NCI-H1436 (cell line): ENCODE measurements at regions not wholly inside any gene's neighbourhood (a gene's known extent, or its start where the extent isn't known, plus 50 kb on each side); places are given as distances from the start of the nearest gene placed in this dataset.

Experiments used
- DNase-seq: peaks from one replicate; lab custom pipeline; 2025; lab: John Stamatoyannopoulos, UW

DNA sequence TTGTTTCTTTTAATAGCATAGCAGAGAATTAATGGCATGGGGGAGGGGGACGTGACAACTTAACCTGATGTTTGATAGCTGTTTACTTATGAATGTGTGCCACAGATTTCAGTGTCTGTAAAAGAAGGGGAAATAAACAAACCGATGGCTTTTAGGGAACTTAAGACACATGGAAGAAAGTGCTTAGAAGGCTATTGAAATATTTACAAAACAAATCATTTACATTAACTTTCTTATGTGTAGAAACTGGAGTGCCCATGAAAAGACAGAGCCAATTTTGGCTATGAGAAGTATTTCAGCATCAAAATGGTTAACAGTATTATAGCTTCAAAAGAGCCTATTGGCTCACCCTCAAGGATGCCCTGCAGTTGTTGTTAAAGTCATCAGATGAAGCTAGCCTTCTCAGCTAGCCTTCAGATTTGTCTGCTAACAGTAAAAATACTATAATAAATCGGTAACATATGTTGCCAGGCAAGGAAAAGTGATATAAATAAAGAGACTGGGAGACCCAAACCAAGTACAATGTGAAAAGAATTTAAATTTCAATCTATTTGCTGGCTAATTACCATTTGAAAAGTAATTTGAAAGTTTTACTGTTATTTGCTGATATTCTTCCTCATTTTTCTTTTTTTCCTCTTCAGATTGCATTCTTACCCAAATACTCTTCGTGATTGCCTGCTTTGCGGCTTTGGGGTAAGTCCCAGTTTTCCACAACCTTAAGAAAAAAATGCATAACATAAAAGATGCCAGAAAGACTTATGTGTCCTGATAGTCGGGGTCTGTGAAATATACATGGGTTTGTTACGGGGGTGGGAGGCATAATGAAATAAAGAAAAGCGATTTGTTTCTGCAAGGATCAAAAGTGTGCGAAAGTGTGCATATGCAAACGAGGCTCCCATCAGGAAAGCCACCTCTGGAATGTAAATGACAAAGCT is 256.4 kb downstream of the MEIS1 start:
- no peak for DNase-seq

- DNase-seq, result no peak
Observed at GRCh38 chr2:66692521-66693054, 257.7 kb downstream of the MEIS1 start.

DNA sequence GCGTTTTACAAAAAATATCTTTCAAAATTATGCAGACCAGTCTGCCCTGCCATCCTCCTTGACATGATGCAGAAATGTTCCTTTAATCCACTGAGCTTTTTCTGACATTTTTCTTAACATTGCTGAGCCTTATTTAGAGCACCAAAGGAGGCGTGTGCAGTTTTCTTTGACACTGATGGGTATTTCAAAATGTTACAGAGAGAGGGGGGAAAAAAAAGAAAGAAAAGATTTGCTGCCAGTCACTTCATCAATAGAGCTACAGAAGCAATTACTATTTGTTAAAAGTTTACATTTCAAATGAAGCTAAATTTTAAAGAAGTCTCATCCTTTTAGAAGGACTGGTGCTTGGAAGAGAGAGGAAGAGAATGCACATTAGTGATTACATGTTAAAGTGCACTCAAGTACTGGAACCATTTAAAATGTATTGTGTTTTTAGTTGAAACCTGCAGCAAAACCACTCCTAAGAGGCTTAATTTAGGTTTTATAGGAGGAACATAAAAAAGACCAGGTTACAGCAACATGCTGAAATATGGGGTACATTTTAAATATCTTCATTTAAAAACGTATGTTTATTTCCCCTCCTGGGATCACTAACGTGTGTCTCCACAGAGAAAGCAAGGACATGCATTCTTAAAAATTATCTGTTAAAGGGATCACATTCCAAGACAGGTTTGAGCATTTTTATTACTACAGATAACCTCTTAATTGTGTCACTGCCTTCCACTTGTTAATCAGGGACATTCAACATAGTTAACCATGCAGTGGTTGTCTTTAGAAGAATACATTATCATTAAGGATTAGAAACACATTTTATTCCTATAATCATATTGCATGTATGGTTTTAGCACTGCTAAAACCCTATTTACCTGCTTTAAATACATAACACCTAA is 258.4 kb downstream of the MEIS1 start:
- DNase-seq, result no peak

- DNase-seq, result no peak
Observed at GRCh38 chr2:66694087-66694860, 259.3 kb downstream of the MEIS1 start.

- DNase-seq, result no peak
Observed at GRCh38 chr2:66695226-66695735, 260.4 kb downstream of the MEIS1 start.

GRCh38 chr2:66696374-66696773 is 261.4 kb downstream of the MEIS1 start:
- no peak for DNase-seq

DNA sequence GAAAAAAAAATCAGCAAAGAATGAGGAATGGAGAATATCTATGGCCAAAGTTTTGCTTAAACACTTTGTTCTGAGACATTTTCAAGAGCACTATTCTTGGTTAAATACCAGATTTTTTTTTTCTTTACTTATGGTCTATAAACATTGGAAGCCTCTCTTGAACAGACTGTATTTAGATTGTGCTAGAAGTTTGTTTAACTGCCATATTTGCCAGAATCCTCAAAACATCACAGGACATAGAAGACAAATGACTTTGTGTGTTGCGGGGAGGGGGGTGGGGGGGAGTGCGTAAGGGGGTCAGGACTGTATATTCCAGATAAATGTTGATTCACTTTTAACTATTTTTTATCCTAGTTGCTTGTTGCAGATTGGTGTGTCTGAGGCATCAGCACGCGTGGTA is 262.0 kb downstream of the MEIS1 start:
- DNase-seq, result no peak

DNA sequence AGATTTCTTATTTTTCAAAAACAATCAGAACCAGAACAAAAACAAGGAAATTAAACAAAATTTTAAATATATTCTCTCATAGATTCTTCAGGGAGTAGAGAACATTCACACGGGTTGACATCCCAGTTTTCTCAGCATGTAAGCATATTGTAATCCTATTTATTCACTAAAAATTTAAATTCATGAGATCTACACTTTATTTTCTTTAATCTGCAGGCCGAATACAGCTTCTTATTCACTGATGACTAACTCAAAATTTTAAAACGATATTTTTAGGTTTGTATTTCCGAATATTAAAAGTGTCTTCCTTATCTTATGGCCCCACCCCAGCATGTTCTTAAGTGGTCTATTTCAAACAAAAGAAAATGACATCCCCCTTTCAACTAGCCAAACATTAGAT is 262.4 kb downstream of the MEIS1 start:
- no peak for DNase-seq

GRCh38 chr2:66698091-66698490 is 263.2 kb downstream of the MEIS1 start:
- no peak for DNase-seq

- no peak for DNase-seq
Observed at GRCh38 chr2:66698576-66699239, 263.8 kb downstream of the MEIS1 start.

- no peak for DNase-seq
Observed at GRCh38 chr2:66699416-66699792, 264.5 kb downstream of the MEIS1 start.

DNA sequence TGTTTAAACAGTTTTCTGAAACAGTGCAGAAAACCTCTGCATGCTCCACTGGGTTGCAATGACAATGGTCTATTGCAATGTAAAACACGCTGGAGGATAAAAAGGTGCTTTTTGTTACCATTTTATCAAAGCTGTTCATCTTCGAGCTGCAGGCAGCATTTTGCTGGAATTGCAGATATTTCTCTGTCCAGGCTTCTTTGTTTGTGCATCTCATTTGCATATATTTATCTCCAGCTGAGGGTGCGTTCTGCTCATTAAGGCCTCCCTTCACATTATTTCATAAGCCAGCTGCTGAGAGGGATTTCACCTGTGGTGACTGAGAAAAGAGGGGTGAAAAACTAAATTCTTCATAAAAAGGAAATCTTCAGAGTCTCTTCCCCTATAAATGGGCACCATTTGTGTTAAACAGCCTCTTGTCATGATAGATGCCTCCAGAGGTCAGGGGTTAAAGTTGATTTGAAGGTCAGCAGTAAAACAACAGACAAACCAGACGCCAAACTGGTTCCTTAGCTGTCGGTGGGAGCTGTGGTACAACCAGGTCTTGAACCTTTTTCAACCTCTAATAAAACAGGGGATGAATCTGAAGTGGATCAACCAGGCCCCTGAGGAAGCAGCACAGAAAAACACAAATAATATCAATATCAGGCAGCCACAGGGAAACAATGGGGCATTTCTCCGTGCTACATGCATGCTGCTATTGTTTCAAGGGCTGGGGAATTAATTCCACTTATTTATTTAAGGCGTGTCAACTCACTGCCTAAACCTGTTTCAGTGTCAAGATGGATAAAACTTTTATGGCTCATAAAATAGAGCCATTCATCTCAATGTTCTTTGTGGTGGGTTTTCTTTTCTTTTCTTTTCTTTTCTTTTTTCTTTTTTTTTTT is 265.1 kb downstream of the MEIS1 start:
- DNase-seq, result no peak

- no peak for DNase-seq
Observed at GRCh38 chr2:66700677-66701066, 265.7 kb downstream of the MEIS1 start.

DNA sequence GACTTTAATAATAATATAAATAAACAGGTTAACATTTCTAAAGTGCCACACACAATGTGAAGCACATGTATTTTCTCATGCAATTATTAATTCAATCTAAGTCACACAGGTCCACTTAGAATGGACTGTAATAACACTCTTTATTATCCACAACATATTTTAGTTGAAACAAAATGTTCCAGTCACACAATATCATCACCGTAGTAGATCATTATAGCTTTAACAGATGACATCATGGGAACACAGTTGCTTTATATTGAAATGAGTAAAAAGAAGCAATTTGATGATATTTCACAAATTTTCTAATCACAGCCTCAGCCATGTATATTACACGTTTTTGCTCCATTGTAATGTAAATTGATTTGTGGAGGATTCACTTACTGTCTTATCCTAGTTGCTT is 266.3 kb downstream of the MEIS1 start:
- no peak for DNase-seq

- no peak for DNase-seq
Observed at GRCh38 chr2:66701656-66702055, 266.7 kb downstream of the MEIS1 start.

DNA sequence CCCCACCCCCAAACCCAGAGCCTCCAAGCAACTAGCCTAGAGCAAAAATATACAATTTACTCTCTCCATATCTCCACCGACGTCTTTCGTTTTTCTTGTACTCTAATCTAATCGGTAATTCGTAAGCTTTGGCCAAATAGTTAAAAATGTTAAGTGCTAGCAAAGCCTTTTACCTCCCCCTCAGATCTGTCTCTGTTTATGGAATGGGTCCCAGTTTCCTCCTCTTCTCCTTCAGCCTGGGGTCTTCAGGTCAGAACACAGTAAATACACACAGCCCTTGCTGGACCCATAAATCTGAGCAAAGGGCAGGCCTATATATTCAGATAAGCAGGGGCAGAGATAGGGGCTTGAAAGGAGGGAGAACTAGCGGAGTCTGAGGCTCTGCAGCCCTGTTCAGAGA is 267.4 kb downstream of the MEIS1 start:
- no peak for DNase-seq

GRCh38 chr2:66704786-66705185 is 269.9 kb downstream of the MEIS1 start:
- DNase-seq, result no peak

GRCh38 chr2:66714610-66715009 is 279.7 kb downstream of the MEIS1 start:
- DNase-seq, result no peak

GRCh38 chr2:66717218-66717905 is 282.4 kb downstream of the MEIS1 start:
- no peak for DNase-seq

DNA sequence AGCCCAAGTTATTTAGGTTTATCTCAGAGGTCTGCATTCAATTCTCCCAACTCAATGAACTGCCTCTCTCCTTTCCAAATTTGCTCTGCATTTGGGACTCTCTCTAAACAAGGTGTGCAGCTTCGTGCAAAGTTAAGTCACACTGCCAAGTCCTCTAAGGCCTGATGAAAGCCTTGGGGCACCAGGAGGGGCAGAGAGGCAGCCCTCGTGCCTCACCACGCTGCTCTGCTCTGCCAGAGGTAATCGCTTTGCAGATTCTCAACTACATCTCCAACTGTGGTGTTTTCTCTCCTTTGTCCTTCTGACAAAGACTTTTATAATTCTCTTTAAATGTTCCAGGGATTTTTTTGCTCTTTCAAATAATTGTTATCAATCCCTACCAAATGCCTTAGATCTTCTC is 283.0 kb downstream of the MEIS1 start:
- no peak for DNase-seq
